GM18909 (cell line): ENCODE measurements at regions not wholly inside any gene's neighbourhood (a gene's known extent, or its start where the extent isn't known, plus 50 kb on each side); places are given as distances from the start of the nearest gene placed in this dataset.
"Not testable (repeated sequence)": the region's sequence is repeated elsewhere in the genome, so short reads cannot be mapped to it uniquely, and the experiment has no call there.

ENCODE experiments used
- ATAC-seq: cut with Tn5 transposase; IDR thresholded peaks from one replicate; pipeline ENCODE4 v1.9.1; 2021; ENCODE audit warnings: mild to moderate bottlenecking; ENCODE audit not compliant: unreplicated experiment, poor library complexity

DNA sequence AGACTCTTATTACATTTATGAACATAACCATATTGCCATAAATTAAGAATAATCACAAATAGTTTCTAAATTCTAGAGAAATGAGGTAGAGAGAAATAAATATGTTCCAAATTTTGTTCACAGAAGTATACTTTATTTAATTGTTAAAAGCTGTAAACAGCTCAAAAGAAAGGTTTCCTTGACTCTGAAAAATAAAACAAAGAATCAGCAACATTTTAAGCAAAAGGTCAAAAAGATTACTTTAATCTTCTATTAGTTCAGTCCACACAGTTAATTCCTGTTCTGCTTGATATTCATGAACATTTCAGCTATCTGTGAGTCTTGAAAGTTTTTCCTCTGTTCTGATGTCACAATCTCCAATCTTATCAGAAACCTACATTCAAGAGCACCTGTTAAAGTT is 197.9 kb downstream of the GJA1 start:
- ATAC-seq, result no peak

DNA sequence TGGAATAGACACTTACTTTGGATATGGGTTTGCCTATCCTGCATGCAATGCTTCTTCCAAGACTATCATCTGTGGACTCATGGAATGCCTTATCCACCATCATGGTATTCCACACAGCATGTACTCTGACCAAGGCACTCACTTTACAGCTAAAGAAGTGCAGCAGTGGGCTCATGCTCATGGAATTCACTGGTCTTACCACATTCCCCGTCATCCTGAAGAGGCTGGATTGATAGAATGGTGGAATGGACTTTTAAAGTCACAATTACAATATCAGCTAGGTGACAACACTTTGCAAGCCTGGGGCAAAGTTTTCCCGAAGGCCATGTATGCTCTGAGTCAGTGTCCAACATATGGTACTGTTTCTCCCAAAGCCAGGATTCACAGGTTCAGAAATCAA is 199.1 kb downstream of the GJA1 start:
- not testable (repeated sequence) for ATAC-seq

DNA sequence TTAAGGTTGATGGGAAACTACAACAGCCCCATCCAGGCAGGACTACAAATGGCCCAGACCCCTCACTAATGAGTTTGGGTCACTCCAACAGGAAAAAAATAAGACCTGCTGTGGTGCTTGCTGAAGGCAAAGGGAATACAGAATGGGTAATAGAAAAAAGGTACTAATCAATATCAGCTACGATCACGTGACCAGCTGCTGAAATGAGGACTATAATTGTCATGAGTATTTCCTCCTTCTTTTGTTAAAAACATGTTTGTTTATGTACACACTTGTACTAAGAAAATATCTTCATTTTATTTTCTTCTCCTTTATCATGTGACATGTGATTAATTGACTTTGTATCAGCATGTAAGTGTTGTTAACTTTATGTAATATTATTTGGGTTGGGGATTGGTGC is 199.9 kb downstream of the GJA1 start:
- ATAC-seq, result no peak

DNA sequence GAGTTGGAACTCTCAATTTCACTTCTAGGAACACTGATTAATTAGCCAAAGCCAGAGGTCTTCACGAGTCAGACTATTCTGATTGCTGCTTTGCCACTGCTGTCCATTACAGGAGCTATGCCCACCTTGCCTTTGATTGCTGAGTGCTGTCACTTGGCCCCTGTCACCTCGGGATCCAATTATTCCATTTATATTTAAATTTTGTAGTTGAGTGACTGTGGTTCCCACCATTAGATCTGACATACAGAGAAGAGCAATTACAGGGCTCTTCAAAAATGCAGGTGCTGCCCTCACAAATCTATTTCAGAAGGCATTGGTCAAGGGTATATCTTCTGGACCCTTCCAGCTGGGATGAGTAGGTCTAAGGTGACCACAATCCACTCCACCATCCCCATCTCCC is 200.8 kb downstream of the GJA1 start:
- not testable (repeated sequence) for ATAC-seq

DNA sequence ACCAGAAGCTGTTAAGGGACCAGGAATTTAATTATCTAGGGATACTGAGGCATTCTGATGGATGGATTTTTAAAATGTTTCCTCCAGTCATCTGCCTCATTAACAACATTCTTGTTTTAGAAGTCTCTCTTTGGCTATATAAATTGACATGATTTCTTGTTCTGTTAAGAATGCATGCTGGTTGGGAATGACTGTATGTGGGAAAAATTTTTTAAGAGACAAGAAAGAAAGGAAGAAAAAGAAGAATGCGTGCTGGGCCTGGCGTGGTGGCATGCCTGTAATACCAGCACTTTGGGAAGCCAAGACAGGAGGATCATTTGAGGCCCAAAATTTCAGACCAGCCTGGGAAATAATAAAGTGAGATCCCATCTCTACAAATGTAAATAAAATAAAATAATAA is 203.6 kb downstream of the GJA1 start:
- no peak for ATAC-seq

DNA sequence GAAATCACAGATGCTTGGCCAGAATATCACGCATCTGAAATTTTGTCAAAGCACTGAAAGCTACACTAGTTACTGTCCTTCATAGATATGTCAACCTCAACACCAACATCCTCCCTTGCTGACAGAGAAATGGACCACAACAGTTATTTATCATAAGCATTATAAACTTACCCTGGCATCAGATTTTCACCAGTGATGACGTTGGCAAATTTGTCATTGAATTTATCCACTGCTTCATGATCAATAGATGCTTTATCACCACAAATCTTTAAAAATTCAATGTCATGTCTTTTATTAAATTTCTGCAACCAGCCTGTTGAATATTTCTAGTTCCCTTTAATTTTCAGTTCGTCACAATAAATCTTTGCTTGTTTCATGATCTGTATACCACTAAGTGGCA is 205.7 kb downstream of the GJA1 start:
- no peak for ATAC-seq

DNA sequence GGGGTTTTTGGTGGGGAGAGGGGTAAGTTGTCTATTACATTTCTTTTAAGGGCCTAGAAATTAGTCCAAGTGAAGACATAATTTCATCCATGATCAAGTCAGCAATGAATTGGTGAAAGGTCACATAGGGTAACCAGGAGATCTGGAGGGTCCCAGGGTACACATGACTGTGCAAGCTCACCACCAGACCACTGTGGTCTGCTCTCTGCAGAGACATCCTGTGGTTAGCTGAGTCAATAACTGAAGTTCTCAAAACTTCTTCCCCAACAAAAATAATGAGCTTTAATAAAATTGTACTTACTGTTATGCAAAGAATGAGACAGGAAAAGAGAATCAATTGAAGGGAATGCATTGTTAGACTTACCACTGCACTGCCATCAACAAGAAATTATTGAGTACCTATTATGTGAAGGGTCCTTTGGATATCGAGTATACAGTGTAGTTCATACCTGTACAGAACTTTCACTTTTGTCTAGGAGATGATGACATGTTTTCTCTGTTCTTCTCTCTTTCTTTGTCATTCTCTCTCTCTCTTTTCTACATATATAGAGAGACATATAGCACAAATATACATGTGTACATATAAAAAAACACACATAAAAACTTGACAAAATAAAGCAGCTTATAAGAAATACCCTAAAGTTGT is 209.8 kb downstream of the GJA1 start:
- ATAC-seq, result no peak

DNA sequence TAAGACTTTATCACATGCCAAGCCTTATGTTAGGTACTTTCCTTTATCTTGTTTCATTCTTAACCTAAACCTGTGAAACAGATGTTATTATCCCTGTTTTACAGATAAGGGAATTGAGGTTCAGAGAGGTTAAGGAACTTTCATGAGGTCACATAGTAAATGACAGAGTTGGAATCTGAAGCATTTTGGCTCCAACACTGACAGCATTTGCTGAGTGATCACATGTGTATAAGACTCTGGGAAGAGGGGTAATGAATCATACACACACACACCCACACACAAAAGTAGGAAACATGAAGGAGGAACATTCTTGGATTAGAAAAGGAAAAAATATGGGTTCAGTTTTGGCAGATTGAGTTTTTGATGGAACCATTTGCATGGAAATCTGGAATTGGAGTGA is 212.5 kb downstream of the GJA1 start:
- no peak for ATAC-seq

DNA sequence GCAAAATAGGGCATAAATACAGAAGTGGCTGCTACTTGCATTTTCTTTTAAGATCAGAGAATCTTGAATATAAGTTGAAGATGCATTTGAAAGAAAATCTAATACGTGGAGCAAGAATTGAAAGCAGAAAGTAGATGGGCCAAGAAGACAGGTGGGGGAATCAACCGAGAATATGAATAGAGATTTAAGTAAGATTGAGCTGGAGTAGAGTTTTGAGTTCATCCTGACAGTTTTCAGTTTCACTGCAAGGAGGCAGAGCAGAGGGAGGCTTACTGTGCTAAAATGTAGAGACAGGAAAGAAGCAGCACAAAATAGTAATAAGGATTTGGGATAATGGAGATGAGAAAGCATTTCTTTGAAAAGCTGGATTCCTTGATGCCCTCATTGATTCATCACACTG is 214.5 kb downstream of the GJA1 start:
- ATAC-seq, result no peak

DNA sequence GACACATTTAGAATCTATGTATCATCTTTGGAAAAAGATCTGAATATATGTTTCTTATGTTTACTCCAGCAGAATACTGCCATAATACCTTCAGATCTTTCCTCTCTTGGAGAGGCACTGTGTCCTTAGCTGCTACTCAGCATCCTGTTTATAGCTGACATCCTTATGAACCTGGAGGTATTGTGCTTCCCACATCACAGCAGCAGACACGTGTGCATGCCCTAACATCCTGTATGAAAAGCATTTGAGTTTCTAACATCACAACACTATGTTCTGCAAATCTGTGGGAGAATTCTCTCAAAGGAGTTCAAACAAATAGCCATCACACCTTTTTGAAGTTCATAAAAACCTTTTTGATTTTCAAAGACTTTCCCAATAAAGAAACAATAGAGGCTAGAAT is 216.0 kb downstream of the GJA1 start:
- no peak for ATAC-seq

DNA sequence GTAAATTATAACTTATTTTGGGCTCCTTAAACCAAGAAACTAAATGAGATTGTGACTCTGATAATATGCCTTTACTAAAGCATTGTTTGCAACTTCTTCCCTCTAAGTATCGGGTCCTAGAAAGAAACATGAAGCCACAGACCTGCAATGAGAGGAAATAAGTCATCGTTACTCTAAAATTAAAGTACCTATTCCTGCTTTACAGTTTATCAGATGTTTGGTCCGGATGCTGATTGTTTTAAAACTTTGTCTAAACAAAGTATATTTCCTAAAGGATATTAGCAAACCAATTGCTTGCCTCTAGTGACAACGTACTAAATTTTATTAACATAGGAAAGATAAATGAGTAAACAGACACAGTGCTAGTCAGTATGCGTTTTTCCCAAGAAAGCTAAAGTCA is 216.8 kb downstream of the GJA1 start:
- ATAC-seq, result no peak

DNA sequence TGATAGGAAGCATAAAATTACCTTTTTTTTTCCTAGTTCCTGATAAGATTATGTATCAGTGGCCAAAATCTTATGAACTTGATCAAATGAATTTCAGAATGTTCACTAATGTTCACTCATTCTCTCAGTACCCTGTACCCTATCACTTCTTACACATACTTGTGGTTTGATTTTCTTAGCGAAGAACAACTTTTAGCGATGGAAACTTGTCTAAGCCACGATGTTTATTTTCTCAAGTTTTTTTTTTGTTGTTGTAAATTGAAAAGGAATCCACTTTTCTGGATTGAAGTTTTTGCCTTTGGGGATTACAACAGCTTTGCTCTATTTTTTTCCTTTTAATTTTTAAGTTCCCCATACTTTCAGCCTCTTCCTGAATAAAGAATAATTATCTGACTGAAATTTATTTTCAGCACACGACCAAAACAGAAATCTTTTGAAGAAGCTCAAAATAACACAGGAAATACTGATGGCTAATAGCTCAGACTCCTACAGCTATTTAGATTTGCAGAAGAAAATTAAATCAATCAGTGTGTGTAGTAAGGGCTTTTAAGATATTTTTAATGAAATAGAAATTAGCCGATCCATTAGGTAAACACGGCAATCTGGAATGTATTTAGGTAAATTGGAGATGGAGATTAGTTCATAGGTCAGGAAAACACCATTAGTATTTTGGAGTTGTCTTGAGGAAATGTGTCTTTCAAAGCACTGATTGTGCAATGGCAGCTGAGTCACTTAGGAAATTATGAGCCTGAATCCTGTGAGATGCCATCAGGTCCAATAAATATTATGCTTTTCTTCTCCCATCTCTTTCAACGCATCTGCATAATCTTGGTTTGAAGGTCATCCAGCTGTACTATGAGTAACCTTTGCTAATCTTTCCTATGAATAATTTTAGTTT is 217.5 kb downstream of the GJA1 start:
- ATAC-seq, result no peak

DNA sequence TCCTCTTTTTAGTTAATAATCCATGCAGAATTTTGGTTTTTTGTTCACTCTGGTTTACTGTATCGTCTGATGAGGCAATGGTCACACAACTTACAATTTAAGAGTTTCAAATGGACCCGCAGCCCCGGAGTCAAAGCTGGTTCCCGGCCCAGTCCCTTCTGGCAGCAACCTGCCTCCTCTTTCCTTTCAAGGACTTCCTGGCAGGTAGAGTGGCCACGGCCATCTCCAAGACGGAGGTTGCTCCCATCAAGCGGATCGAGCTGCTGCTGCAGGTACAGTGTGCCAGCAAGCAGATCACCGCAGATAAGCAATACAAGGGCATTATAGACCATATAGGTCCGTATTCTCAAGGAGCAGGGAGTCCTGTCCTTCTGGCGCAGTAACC is 218.2 kb downstream of the GJA1 start:
- no peak for ATAC-seq

DNA sequence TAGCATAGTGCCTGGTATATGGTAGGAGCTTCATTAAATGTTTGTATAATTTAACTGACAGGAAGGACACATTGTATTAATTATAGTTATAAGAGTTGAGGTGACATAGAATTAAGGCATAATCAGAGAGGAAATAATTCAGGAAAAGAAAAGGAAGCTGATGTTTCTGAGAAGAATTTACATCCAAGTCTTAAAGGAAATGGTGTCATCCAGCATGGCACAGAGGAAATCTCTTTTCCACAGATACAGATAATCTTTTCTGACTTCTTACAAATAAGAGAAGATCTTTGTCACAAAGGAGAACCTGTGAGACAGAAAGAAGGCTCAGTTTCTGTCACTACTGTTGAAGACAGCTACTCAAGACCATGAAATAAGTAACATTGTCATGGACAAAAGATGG is 222.5 kb downstream of the GJA1 start:
- ATAC-seq, result no peak

DNA sequence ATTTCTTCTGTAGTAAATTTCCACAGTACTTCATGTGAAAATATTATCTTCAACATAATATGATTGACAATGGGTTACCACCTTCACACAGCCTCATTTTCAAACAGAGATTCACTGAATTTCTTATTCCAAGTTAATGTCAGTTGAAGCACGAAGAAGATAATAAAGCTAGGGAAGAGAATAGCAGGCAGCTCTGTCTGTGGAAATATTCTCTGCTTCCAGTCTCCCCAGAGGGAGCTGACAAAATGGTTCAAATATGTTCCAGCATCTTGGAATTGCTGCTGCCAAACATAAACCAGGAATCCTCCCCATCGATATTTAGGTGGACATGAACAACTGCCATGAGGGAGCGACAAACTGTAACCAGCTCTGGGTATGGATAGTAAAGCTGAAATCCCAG is 224.8 kb downstream of the GJA1 start:
- no peak for ATAC-seq

DNA sequence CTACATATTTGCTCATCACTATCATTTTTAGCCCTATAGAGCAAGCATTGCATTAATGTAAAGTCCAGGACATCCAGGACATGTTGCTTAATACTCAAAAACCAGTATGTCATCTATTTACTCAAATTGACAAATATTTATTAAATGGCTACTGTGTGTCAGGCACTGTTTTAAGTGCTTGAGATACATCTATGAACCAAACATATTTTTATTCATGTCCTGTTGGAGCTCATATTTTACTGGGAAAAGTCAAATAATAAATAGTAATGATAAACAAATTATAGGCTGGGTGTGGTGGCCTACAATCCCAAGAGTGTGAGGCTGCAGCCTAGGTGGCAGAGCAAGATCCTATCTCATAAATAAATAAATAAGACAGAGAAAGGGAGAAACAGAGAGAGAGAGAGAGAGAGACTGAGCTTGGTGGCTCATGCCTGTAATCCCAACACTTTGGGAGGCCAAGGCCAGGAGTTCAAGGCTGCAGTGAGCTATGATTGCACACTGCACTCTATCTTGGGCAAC is 227.9 kb downstream of the GJA1 start:
- no peak for ATAC-seq

DNA sequence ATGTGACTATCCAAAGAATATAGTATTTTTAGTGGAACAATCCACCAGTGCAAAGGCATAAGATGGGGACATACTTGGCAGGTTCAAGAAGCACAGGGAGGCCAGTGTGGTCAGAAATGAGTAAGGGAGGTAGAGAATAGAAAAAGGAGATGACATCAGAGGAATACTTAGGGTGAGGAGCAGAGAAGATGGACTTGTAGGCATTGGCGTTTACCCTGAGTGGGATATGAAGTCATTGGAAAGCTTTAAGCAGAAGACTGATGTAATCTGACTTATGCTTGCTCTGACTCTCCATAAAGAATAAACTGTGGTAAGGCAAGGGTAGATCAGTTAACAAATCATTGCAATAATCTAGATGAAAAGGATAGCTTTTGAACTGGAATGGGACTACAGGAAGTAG is 228.7 kb downstream of the GJA1 start:
- ATAC-seq, result no peak

DNA sequence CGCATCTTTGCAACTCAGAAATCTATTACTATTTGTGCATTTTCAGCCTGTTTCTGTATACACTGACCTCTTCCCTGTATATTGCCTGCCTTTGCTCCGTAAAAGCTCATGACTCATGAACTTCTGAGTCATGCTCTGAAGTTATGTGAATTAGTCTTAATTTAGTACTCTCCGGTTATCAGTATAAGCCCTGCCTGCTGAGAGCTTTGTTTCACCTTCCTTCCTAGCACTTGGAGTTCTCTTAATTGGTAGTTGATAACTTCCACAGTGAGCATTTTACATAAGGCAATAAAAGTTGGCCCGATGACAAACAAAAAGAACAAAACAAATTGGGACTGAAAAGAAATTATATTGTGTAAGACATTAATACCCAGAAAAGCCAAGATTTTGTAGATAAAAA is 231.4 kb downstream of the GJA1 start:
- no peak for ATAC-seq

DNA sequence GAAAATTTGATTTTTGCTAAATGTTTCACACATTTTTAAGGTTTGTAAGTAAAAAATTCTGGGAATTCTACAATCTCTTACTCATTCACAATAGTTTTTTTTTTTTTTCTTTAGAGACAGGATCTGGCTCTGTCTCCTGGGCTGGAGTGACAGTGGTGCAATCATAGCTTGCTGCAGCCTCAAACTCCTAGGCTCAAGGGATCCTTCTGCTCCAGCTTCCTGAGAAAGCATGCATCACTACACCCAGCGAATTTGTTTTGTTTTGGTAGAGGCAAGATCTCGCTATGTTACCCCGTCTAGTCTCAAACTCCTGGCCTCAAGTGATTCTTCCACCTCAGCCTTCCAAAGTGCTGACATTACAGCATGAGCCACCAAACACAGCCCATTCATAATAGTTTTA is 232.8 kb downstream of the GJA1 start:
- ATAC-seq, result no peak

DNA sequence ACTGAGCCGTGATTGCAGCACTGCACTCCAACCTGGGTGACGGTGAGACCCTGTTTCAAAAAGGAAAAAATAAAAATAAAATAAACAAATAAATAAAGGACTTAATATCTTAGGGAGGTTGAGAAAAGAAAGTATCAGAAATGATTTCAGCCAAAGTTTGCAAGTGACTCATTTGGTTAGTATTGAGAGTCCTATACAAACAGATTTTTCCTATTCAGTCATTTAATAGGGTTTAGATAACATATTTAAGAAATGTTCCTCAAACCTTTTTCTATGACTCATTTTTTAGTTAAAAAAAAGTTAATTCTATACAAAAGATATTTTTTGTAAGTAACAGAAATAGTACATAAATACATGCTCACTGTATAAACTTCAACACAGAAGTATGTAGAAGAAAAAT is 235.1 kb downstream of the GJA1 start:
- ATAC-seq, result no peak

DNA sequence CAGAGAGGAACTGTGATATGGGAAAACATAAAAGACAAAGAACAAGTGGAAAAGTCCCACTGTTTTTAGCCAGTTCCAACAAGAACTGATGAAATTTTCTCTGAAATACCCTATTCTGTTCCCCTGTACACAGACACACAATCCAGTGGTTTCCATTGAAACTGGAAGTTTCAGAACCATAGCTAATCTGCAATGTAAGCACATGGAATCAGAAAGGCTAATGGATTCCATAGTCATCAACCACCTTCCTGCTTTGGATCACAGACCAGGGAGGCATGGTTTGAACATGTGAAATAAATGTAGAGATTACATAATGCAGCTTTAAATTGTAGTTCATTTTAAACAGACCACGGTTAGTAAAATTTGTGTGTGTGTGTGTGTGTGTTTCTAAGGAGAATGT is 242.1 kb downstream of the GJA1 start:
- no peak for ATAC-seq

DNA sequence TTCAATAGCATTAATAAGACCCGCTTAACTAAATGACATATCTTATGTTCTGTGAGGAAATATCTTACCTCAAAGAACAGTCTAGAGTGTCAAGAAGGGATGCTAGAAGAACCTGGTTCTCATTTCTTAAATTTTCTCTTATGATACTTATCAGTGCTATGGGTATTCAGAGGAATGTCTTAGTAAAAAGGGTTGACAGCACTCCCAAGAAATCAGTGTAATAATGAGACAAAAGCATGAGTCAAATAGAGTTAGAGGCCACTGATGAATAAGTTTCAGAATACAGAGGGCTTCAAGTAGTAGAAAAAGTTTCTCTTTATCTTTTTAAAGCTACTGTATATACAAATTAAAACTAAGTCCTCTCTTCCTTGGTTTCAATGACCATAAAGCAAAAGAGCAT is 242.8 kb downstream of the GJA1 start:
- no peak for ATAC-seq
